ENCODE measurements at regions not wholly inside any gene's neighbourhood (a gene's known extent, or its start where the extent isn't known, plus 50 kb on each side); places are given as distances from the start of the nearest gene placed in this dataset.
A peak's percentile ranks its signal among the peaks of the same experiment; 100 is the strongest.
"Not testable (repeated sequence)": the region's sequence is repeated elsewhere in the genome, so short reads cannot be mapped to it uniquely, and the experiment has no call there.

- peaks cover 62% of the 10 kb centered on the region for H3K4me1 ChIP-seq (ENCODE audit: control insufficient read depth, insufficient read depth, low read length, poor library complexity, severe bottlenecking)
- H3K9me3 Mint-ChIP-seq: peaks cover 0 to 3% (median 2%) of the 10 kb centered on the region in 7 donors
- H3K27me3 Mint-ChIP-seq: no peaks in the 10 kb centered on the region
- H3K4me1 Mint-ChIP-seq: peaks cover 29 to 55% (median 47%) of the 10 kb centered on the region in 4 donors
- H3K36me3 ChIP-seq (ENCODE audit: control insufficient read depth, insufficient read depth, low read length): no peaks in the 10 kb centered on the region
- peak overlapping the region; percentile 79 to 88 (median 85) for H3K4me3 Mint-ChIP-seq
- no peaks in the 10 kb centered on the region for H3K36me3 Mint-ChIP-seq
- peak overlapping the region; percentile 65 to 99 (median 97) for H3K27ac Mint-ChIP-seq
- DNase-seq: peak in 1 of 3 donors; percentile 44
- no peak for ATAC-seq (ENCODE audit: low read depth in 2 of 2)
- peaks cover 2 to 5% of the 10 kb centered on the region in 2 experiments for H3K9me3 ChIP-seq (ENCODE audit: control insufficient read depth in 2 of 2, low read length in 2 of 2)
- no peaks in the 10 kb centered on the region for H3K27me3 ChIP-seq (ENCODE audit: control insufficient read depth, insufficient read depth, low read length)
- peak overlapping the region; percentile 52 for H3K4me3 ChIP-seq (ENCODE audit: low read depth, low read length)
- H3K27ac ChIP-seq (ENCODE audit: insufficient read depth, low read length, poor library complexity, severe bottlenecking): peak overlapping the region; percentile 90
Measured at GRCh38 chr12:47362126-47362705, 282.5 kb upstream of the AMIGO2 start.

- Mint-ChIP-seq H3K4me3 (peak overlapping the region; percentile 79 to 93 (median 88)), H3K4me1 (peaks cover 34 to 62% (median 53%) of the 10 kb centered on the region in 4 donors), H3K27ac (peak overlapping the region; percentile 95 to 99 (median 97)), H3K36me3 (no peaks in the 10 kb centered on the region), H3K9me3 (peaks cover 0 to 3% (median 2%) of the 10 kb centered on the region in 7 donors), H3K27me3 (no peaks in the 10 kb centered on the region)
- Histone ChIP-seq H3K9me3 (ENCODE audit: control insufficient read depth in 2 of 2, low read length in 2 of 2) (no peaks in the 10 kb centered on the region), H3K4me3 (ENCODE audit: low read depth, low read length) (peak overlapping the region; percentile 84), H3K4me1 (ENCODE audit: control insufficient read depth, insufficient read depth, low read length, poor library complexity, severe bottlenecking) (peaks cover 66% of the 10 kb centered on the region), H3K36me3 (ENCODE audit: control insufficient read depth, insufficient read depth, low read length) (no peaks in the 10 kb centered on the region), H3K27me3 (ENCODE audit: control insufficient read depth, insufficient read depth, low read length) (no peaks in the 10 kb centered on the region), H3K27ac (ENCODE audit: insufficient read depth, low read length, poor library complexity, severe bottlenecking) (peak overlapping the region; percentile 90)
- ATAC-seq (ENCODE audit: low read depth in 2 of 2): peak; percentile 63 to 68
- peak; percentile 16 to 80 (median 24) for DNase-seq
Measured at GRCh38 chr12:47361389-47362021, 281.7 kb upstream of the AMIGO2 start.

- no peaks in the 10 kb centered on the region for H3K36me3 Mint-ChIP-seq
- peaks cover 0 to 3% (median 2%) of the 10 kb centered on the region in 7 donors for H3K9me3 Mint-ChIP-seq
- peak overlapping the region; percentile 84 for H3K4me3 ChIP-seq (ENCODE audit: low read depth, low read length)
- no peaks in the 10 kb centered on the region for H3K36me3 ChIP-seq (ENCODE audit: control insufficient read depth, insufficient read depth, low read length)
- peak overlapping the region; percentile 79 to 93 (median 88) for H3K4me3 Mint-ChIP-seq
- H3K27ac ChIP-seq (ENCODE audit: insufficient read depth, low read length, poor library complexity, severe bottlenecking): peak overlapping the region; percentile 90
- H3K9me3 ChIP-seq (ENCODE audit: control insufficient read depth in 2 of 2, low read length in 2 of 2): no peaks in the 10 kb centered on the region
- DNase-seq: peak; percentile 26 to 90 (median 66)
- H3K4me1 Mint-ChIP-seq: peaks cover 40 to 69% (median 59%) of the 10 kb centered on the region in 4 donors
- H3K27me3 ChIP-seq (ENCODE audit: control insufficient read depth, insufficient read depth, low read length): no peaks in the 10 kb centered on the region
- no peaks in the 10 kb centered on the region for H3K27me3 Mint-ChIP-seq
- ATAC-seq (ENCODE audit: low read depth in 2 of 2): peak; percentile 72 to 73
- H3K27ac Mint-ChIP-seq: peak overlapping the region; percentile 95 to 99 (median 97)
- peaks cover 71% of the 10 kb centered on the region for H3K4me1 ChIP-seq (ENCODE audit: control insufficient read depth, insufficient read depth, low read length, poor library complexity, severe bottlenecking)
Measured at GRCh38 chr12:47360771-47361388, 281.1 kb upstream of the AMIGO2 start.

GRCh38 chr12:47360093-47360480, 280.3 kb upstream of the AMIGO2 start:
- H3K4me3 ChIP-seq (ENCODE audit: low read depth, low read length): peak overlapping the region; percentile 84
- peaks cover 0 to 4% (median 2%) of the 10 kb centered on the region in 7 donors for H3K9me3 Mint-ChIP-seq
- H3K27me3 Mint-ChIP-seq: no peaks in the 10 kb centered on the region
- no peaks in the 10 kb centered on the region for H3K36me3 ChIP-seq (ENCODE audit: control insufficient read depth, insufficient read depth, low read length)
- no peaks in the 10 kb centered on the region for H3K9me3 ChIP-seq (ENCODE audit: control insufficient read depth in 2 of 2, low read length in 2 of 2)
- peak overlapping the region; percentile 90 for H3K27ac ChIP-seq (ENCODE audit: insufficient read depth, low read length, poor library complexity, severe bottlenecking)
- H3K27me3 ChIP-seq (ENCODE audit: control insufficient read depth, insufficient read depth, low read length): no peaks in the 10 kb centered on the region
- H3K27ac Mint-ChIP-seq: peak overlapping the region; percentile 95 to 99 (median 97)
- H3K36me3 Mint-ChIP-seq: no peaks in the 10 kb centered on the region
- H3K4me3 Mint-ChIP-seq: peak overlapping the region; percentile 79 to 93 (median 88)
- ATAC-seq (ENCODE audit: low read depth in 2 of 2) (no peak), DNase-seq (no peak)
- H3K4me1 Mint-ChIP-seq: peaks cover 47 to 76% (median 64%) of the 10 kb centered on the region in 4 donors
- peaks cover 66% of the 10 kb centered on the region for H3K4me1 ChIP-seq (ENCODE audit: control insufficient read depth, insufficient read depth, low read length, poor library complexity, severe bottlenecking)

- Histone ChIP-seq H3K4me3 (ENCODE audit: low read depth, low read length) (peak overlapping the region; percentile 84), H3K4me1 (ENCODE audit: control insufficient read depth, insufficient read depth, low read length, poor library complexity, severe bottlenecking) (peaks cover 63% of the 10 kb centered on the region), H3K9me3 (ENCODE audit: control insufficient read depth in 2 of 2, low read length in 2 of 2) (no peaks in the 10 kb centered on the region), H3K27me3 (ENCODE audit: control insufficient read depth, insufficient read depth, low read length) (no peaks in the 10 kb centered on the region), H3K36me3 (ENCODE audit: control insufficient read depth, insufficient read depth, low read length) (no peaks in the 10 kb centered on the region), H3K27ac (ENCODE audit: insufficient read depth, low read length, poor library complexity, severe bottlenecking) (peak overlapping the region; percentile 90)
- DNase-seq: no peak
- H3K4me3 Mint-ChIP-seq: peak overlapping the region in 3 of 4 donors; percentile 11 to 79 (median 50)
- no peaks in the 10 kb centered on the region for H3K36me3 Mint-ChIP-seq
- H3K27me3 Mint-ChIP-seq: no peaks in the 10 kb centered on the region
- peaks cover 47 to 81% (median 64%) of the 10 kb centered on the region in 4 donors for H3K4me1 Mint-ChIP-seq
- peak overlapping the region; percentile 78 to 99 (median 97) for H3K27ac Mint-ChIP-seq
- H3K9me3 Mint-ChIP-seq: peaks cover 0 to 4% (median 2%) of the 10 kb centered on the region in 7 donors
- no peak for ATAC-seq (ENCODE audit: low read depth in 2 of 2)
Measured at GRCh38 chr12:47359310-47360092, 279.7 kb upstream of the AMIGO2 start.

- not testable (repeated sequence) for H3K36me3 Mint-ChIP-seq; ATAC-seq (ENCODE audit: low read depth in 2 of 2); H3K9me3 Mint-ChIP-seq; H3K36me3 ChIP-seq (ENCODE audit: control insufficient read depth, insufficient read depth, low read length); H3K9me3 ChIP-seq (ENCODE audit: control insufficient read depth in 2 of 2, low read length in 2 of 2); H3K27me3 ChIP-seq (ENCODE audit: control insufficient read depth, insufficient read depth, low read length); H3K27me3 Mint-ChIP-seq; DNase-seq; H3K4me3 ChIP-seq (ENCODE audit: low read depth, low read length)
- Histone ChIP-seq H3K4me1 (ENCODE audit: control insufficient read depth, insufficient read depth, low read length, poor library complexity, severe bottlenecking) (peaks cover 42% of the 10 kb centered on the region), H3K27ac (ENCODE audit: insufficient read depth, low read length, poor library complexity, severe bottlenecking) (peak overlapping the region; percentile 56)
- Mint-ChIP-seq H3K4me1 (peaks cover 54 to 87% (median 65%) of the 10 kb centered on the region in 4 donors), H3K4me3 (peak overlapping the region in 3 of 4 donors; percentile 21 to 79 (median 25)), H3K27ac (peak overlapping the region; percentile 73 to 85 (median 77))
Measured at GRCh38 chr12:47357006-47357405, 277.2 kb upstream of the AMIGO2 start.

- Mint-ChIP-seq H3K36me3 (no peaks in the 10 kb centered on the region), H3K4me1 (peaks cover 53 to 85% (median 61%) of the 10 kb centered on the region in 4 donors), H3K27ac (peak overlapping the region; percentile 77 to 100 (median 85)), H3K9me3 (peaks cover 0 to 4% (median 2%) of the 10 kb centered on the region in 7 donors), H3K4me3 (peak overlapping the region in 3 of 4 donors; percentile 23 to 79 (median 79)), H3K27me3 (no peaks in the 10 kb centered on the region)
- Histone ChIP-seq H3K36me3 (ENCODE audit: control insufficient read depth, insufficient read depth, low read length) (no peaks in the 10 kb centered on the region), H3K27ac (ENCODE audit: insufficient read depth, low read length, poor library complexity, severe bottlenecking) (peak overlapping the region; percentile 56), H3K9me3 (ENCODE audit: control insufficient read depth in 2 of 2, low read length in 2 of 2) (no peaks in the 10 kb centered on the region), H3K4me3 (ENCODE audit: low read depth, low read length) (peak overlapping the region; percentile 49), H3K4me1 (ENCODE audit: control insufficient read depth, insufficient read depth, low read length, poor library complexity, severe bottlenecking) (peaks cover 35% of the 10 kb centered on the region), H3K27me3 (ENCODE audit: control insufficient read depth, insufficient read depth, low read length) (no peaks in the 10 kb centered on the region)
- ATAC-seq (ENCODE audit: low read depth in 2 of 2) (peak; percentile 4 to 29), DNase-seq (peak in 1 of 3 donors; percentile 54)
Measured at GRCh38 chr12:47356129-47356700, 276.5 kb upstream of the AMIGO2 start.
